Activated CD4-positive, alpha-beta T cell treated with anti-CD3 and anti-CD28 coated beads for 48 hours (primary cell): ENCODE measurements at regions not wholly inside any gene's neighbourhood (a gene's known extent, or its start where the extent isn't known, plus 50 kb on each side); places are given as distances from the start of the nearest gene placed in this dataset.
"Not testable (repeated sequence)": the region's sequence is repeated elsewhere in the genome, so short reads cannot be mapped to it uniquely, and the experiment has no call there.

Experiments
- DNase-seq: peaks from one replicate; pipeline ENCODE4 v3.0.0-alpha.2; 2020

- no peak for DNase-seq
Observed at GRCh38 chr1:192477630-192478029, 97.9 kb upstream of the RGS1 start.

DNA sequence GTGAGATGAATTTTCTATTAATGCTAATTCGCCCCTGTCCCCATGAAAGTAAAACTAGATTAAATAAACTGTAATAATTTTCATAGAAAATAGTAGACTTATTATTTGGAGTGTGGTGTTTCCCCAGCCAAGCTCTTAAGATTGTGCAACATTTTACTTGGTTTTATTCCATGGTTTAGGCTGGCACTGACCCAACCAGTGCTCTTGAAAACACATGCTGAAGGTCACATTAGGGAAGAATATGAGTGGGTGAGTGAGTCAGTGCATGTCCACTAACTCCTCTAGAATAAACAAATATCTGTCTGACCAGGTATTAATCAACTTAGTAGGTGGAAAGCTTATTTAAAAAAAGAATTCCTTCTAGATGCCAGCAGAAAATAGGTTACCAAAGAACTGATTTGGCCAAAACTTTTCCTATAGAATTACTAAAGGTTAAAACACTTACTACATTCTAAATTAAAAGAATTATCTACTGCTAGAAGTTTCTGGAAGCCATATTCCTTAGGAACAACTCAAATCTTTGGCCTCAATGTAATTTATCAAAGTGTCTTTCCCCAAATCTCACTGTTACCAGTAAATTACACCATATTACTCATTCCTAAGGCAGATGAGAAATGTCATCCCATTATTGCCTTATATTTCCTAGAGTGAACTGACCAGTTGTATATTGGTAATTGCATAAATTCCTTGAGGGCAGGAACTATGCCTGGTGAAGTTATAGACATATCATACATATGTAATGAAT lies 89.7 kb upstream of the RGS1 start:
- DNase-seq = no peak

DNA sequence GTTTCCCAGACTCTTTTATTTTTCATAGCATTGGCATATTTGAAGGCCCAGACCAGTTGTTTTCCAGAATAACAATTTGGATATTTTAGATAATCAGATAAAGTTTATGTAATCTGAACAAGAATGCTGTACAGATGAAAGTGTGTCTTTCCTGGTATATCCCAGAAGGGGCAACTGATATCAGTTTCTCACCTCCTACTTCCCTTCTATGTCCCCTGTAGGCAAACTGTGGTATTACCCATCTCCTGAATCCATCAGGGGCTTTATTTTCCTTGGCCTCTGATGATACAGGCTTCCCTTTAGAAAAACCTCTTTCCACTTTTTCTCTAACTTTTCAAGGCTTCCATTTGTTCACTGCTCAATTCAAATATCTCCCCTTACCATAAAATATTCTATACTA lies 87.5 kb upstream of the RGS1 start:
- DNase-seq = no peak

DNA sequence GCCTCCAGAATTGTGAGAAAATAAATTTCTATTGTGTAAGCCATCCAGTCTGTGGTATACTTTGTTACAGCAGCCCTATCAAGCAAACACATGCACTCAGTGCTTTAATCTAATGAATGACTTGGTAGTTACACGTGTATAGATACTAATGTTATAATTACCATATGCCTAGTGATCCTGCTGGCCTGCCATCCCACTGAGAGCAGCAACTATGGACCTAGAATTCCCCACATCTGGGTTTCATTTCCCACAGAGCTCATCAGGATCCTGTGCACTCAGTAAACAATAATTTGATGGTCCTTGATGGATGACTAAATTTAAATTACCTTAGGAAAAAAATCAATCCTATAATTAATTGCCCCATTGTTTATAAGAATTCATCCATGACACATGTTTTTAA lies 86.5 kb upstream of the RGS1 start:
- DNase-seq = no peak

DNA sequence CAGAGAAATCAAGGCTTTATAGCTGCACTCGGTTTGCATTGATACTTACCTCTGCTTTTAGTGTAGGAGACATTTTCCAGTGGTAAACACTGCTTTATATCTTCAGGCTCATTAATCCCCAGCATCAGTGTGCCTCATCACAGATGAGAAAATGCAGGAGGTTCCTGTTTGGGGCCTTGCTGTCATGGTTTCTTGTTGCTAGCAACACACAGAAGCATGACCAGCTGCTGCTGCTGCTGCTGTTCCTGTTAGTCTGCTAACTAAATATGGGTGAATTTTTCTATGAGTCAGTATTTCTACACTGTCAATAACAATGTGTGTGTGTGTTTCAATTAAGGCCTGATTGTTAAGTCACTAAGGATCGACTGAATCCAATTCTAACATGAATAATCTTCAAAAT lies 85.8 kb upstream of the RGS1 start:
- DNase-seq = peak; percentile 5

- no peak for DNase-seq
Observed at GRCh38 chr1:192491804-192492554, 83.6 kb upstream of the RGS1 start.

- DNase-seq = no peak
Observed at GRCh38 chr1:192493584-192493983, 82.0 kb upstream of the RGS1 start.

DNA sequence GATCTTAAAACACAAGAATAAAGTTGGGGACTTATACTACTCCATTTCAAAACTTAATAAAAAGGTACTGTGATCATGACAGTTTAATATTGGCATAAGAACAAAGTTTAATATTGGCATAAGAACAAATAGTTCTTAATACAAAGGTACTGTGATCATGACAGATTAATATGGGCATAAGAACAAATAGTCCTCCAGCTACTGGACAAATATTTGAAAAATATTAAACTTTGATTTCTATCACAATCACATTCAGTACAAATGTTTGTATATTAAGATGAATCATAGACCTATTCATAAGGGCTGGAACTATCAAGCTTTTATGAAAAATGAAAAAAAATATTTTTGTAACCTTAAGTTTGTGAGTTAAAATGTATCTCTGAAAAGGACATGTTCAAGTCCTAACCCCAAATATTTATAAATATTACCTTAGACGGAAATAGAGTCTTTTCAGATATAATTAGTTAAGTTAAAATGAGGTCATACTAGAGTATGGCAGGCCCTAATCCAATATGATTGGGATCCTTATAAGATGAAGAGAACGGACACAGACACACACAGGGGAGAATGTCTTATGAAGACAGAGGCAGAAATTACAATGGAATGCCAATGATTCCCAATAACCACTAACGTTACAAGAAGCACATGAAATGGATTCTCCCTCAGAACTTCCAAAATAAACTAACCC lies 79.1 kb upstream of the RGS1 start:
- DNase-seq = no peak

- no peak for DNase-seq
Observed at GRCh38 chr1:192497214-192497794, 78.3 kb upstream of the RGS1 start.

DNA sequence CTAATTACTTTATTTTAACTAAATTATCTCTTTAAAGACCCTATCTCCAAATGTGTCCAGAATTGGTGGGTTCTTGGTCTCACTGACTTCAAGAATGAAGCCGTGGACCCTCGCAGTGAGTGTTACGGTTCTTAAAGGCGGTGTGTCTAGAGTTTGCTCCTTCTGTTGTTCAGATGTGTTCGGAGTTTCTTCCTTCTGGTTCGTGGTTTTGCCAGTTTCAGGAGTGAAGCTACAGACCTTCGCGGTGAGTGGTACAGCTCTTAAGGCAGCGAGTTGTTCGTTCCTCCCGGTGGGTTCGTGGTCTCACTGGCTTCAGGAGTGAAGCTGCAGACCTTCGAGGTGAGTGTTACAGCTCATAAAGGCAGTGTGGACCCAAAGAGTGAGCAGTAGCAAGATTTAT lies 77.5 kb upstream of the RGS1 start:
- DNase-seq = not testable (repeated sequence)

DNA sequence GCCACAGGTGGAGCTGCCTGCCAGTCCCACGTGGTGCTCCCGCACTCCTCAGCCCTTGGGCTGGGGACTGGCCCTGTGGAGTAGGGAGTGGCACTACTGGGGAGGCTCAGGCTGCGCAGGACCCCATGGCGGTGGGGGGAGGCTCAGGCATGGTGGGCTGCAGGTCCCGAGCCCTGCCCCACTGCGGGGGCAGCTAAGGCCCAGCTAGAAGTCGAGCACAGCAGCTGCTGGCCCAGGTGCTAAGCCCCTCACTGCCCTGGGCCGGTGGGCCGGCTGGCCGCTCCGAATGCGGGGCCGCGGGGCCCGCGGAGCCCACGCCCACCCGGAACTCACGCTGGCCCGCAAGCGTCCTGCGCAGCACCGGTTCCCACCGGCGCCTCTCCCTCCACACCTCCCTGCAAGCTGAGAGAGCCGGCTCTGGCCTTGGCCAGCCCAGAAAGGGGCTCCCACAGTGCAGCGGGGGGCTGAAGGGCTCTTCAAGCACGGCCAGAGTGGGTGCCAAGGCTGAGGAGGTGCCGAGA lies 76.5 kb upstream of the RGS1 start:
- not testable (repeated sequence) for DNase-seq

DNA sequence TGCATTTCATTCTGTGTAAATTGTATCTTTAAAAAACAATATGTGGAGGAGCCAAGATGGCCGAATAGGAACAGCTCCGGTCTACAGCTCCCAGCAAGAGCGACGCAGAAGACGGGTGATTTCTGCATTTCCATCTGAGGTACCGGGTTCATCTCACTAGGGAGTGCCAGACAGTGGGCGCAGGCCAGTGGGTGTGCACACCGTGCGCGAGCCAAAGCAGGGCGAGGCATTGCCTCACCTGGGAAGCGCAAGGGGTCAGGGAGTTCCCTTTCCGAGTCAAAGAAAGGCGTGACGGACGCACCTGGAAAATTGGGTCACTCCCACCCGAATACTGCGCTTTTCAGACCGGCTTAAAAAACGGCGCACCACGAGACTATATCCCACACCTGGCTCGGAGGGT lies 75.0 kb upstream of the RGS1 start:
- DNase-seq = not testable (repeated sequence)

- no peak for DNase-seq
Observed at GRCh38 chr1:192506741-192507155, 68.8 kb upstream of the RGS1 start.

DNA sequence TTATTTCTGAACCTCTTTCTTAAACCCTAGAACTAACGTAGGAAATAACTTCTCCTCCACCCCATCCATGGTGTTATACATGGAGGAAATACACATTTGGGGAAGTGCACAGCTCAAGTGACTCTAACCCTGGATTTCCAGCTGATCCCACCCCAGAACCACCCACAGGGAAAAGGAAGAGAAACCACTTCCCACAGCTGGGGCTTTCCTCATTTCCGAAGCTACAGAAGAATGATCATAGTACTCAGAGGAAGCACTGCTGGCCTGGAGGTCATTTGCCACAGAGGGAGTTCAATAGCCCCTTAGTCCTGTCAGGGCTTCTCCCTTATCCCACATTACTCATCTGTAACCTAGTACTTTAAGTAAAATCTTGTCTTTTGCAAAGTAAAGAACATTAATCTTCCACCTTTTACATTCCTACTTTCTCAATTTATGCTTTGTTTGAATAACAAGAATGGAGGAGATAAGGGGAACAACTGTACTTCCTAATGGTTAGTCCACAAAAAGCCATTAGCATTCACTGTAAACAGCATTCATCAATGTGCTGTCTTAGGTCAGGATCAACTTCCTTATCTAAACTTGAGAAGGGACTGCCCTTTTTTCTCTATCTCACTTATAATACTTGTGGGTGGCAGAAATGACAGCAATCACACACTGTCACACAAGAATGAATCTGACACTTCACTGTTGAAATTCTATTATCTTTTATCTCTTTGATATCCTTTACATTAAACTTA lies 63.0 kb upstream of the RGS1 start:
- DNase-seq = no peak

DNA sequence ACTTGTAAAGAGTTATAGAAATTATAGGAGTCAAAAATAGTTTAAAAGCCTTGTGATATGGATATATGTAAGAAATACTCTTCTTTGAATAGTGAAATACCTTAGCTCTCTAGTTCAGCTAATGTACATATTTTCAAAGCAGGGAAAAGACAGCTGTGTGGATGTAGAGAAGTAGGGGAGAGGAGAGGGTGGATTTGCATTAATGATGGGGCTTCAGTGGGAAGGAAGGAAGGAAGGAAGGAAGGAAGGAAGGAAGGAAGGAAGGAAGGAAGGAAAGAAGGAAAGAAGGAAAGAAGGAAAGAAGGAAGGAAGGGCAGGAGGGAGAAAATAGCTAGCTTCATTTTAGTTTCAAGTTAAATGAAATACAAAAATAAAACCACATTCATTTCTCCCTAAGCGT lies 62.4 kb upstream of the RGS1 start:
- DNase-seq = no peak

GRCh38 chr1:192513697-192514096 lies 61.9 kb upstream of the RGS1 start:
- DNase-seq = no peak

DNA sequence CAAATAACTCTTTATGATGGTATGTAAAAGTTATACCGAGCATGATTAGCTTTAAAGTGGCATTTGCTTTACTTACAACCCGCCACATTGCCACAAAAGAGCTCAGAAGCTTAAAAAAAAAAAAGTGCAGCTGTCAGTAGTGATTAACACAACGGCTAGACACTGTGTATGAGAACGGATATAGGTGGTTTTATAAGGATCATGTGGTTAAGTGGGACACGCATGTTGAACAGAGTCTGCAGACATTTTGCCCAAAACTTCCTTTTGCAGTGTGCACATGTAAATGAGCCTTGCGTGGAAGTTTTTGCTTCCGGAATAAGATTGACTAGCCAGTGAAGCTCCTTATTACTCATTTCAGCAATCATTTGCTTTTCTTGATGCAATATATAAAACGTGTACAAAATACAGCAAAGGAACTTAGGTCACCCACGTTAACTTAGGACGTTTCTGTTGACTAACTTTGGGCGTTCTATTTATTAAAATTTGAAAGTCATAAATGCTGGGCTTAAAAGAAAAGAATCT lies 58.7 kb upstream of the RGS1 start:
- peak; percentile 56 for DNase-seq

DNA sequence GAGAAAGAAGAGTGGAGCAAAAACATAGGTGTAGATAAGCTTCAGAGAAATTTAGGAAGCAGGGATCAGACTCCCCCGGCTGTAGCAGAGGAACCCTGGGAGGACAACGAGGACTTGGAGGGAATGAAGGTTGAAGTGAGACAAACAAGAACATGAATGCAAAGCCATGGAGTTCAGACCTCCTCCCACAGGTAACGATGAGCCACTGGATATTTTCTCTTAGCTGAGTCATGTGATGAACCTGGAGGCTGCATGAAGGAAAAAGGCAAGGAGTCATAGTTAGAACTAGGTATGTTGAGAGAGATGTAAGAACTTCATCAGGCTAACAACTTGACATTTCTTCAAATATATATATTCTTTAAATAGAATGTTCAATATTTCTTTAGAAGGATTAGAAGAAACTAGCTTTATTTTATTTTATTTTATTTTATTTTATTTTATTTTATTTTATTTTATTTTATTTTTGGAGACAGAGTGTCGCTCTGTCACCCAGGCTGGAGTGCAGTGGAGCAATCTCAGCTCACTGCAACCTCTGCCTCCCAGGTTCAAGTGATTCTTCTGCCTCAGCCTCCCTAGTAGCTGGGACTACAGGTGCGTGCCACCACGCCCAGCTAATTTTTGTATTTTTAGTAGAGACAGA lies 57.7 kb upstream of the RGS1 start:
- not testable (repeated sequence) for DNase-seq

DNA sequence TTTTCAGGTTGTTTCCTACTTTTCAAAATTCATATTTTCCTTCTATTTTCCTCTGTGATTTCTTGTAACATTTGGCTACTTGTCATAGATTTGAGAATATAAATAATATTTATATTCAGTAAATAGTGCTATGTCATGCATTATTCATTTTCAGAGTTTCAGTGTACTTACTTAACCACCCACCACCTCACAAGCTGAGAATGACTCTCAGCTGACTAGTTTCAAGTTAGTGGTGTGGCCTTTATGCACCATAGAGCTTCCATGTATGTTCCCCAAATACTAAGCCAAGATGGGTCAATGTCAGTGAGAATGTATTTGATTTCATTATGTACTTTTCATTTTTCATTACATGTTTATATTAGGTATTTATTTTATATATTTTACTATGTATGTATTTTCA lies 56.9 kb upstream of the RGS1 start:
- no peak for DNase-seq

- peak; percentile 36 for DNase-seq
Observed at GRCh38 chr1:192521734-192522133, 53.8 kb upstream of the RGS1 start.

GRCh38 chr1:192522673-192523072 lies 52.9 kb upstream of the RGS1 start:
- no peak for DNase-seq

DNA sequence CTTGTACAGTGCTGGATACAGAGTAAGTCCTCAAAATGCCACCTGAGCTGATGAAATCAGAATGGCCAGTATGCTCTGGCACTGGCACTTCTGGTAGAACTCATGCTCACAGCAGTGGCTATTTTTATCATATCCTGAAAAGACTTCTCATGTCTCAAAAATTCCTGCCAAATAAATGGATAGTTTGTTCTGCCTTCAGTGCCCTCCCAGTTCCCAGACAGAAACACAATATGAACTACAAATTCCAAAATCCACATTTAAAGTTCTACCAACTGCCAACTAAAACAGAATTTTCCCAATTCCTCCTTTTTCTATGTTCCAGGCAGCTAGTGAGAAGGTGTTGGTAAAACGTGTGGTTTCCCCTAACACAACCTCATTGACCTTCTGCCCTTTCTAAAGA lies 51.4 kb upstream of the RGS1 start:
- DNase-seq = no peak
